ENCODE measurements at regions not wholly inside any gene's neighbourhood (a gene's known extent, or its start where the extent isn't known, plus 50 kb on each side); places are given as distances from the start of the nearest gene placed in this dataset.

GRCh38 chr19:16013181-16013850, 63.0 kb upstream of the TPM4 start:
- H3K4me3 ChIP-seq (ENCODE audit: low read depth, low read length): no peak overlapping the region
- DNase-seq (ENCODE audit: low read depth): no peak
- no peak for TF ChIP-seq CTCF (IDR thresholded peaks at IDR 0.05; ENCODE audit: insufficient read depth, low read depth, low read length, missing control alignments)

- no peak for TF ChIP-seq CTCF (IDR thresholded peaks at IDR 0.05; ENCODE audit: insufficient read depth, low read depth, low read length, missing control alignments)
- H3K4me3 ChIP-seq (ENCODE audit: low read depth, low read length): no peak overlapping the region
- no peak for DNase-seq (ENCODE audit: low read depth)
These were observed 62.1 kb upstream of the TPM4 start for GRCh38 chr19:16013851-16014840.

- no peak for DNase-seq (ENCODE audit: low read depth)
- H3K4me3 ChIP-seq (ENCODE audit: low read depth, low read length): no peak overlapping the region
- no peak for TF ChIP-seq CTCF (IDR thresholded peaks at IDR 0.05; ENCODE audit: insufficient read depth, low read depth, low read length, missing control alignments)
These were observed 61.1 kb upstream of the TPM4 start for GRCh38 chr19:16014923-16015804.

- no peak for DNase-seq (ENCODE audit: low read depth)
- H3K4me3 ChIP-seq (ENCODE audit: low read depth, low read length): no peak overlapping the region
- no peak for TF ChIP-seq CTCF (IDR thresholded peaks at IDR 0.05; ENCODE audit: insufficient read depth, low read depth, low read length, missing control alignments)
These were observed 60.5 kb upstream of the TPM4 start for GRCh38 chr19:16015805-16016173.

- no peak for DNase-seq (ENCODE audit: low read depth)
- TF ChIP-seq CTCF (IDR thresholded peaks at IDR 0.05; ENCODE audit: insufficient read depth, low read depth, low read length, missing control alignments): no peak
- H3K4me3 ChIP-seq (ENCODE audit: low read depth, low read length): no peak overlapping the region
These were observed 59.8 kb upstream of the TPM4 start for GRCh38 chr19:16016226-16017137.

GRCh38 chr19:16017138-16017490, 59.2 kb upstream of the TPM4 start:
- no peak for DNase-seq (ENCODE audit: low read depth)
- TF ChIP-seq CTCF (IDR thresholded peaks at IDR 0.05; ENCODE audit: insufficient read depth, low read depth, low read length, missing control alignments): no peak
- H3K4me3 ChIP-seq (ENCODE audit: low read depth, low read length): no peak overlapping the region
